Activated naive CD4-positive, alpha-beta T cell treated with anti-CD3 and anti-CD28 coated beads, Interleukin-2, amount 10 ng/mL, durations not matched to agents 7 days and 5 days (primary cell): ENCODE measurements at regions not wholly inside any gene's neighbourhood (a gene's known extent, or its start where the extent isn't known, plus 50 kb on each side); places are given as distances from the start of the nearest gene placed in this dataset.

Experiments
- CTCF ChIA-PET: fragments of 350-600 bp; sonication (Branson Sonifier 250); formaldehyde crosslinking; loops from one replicate; lab custom pipeline; 2021; ENCODE audit warnings: antibody characterized with exemption; lab: Charles Lee
- DNase-seq: peaks from one replicate; pipeline ENCODE4 v3.0.0-alpha.2; 2020
- H3K27ac Mint-ChIP-seq: one replicate; pipeline ENCODE4 v1.8.0; 2021; ENCODE audit warnings: mild to moderate bottlenecking, moderate library complexity, mixed read lengths
- H3K27me3 Mint-ChIP-seq: one replicate; pipeline ENCODE4 v1.8.0; 2021; ENCODE audit warnings: mild to moderate bottlenecking, mixed read lengths
- H3K36me3 Mint-ChIP-seq: one replicate; pipeline ENCODE4 v1.8.0; 2021; ENCODE audit warnings: mixed read lengths
- H3K4me1 Mint-ChIP-seq: one replicate; pipeline ENCODE4 v1.8.0; 2021; ENCODE audit warnings: mixed read lengths
- H3K4me3 Mint-ChIP-seq: one replicate; pipeline ENCODE4 v1.8.0; 2021; ENCODE audit warnings: mild to moderate bottlenecking, moderate library complexity, mixed read lengths
- H3K9me3 Mint-ChIP-seq: one replicate; pipeline ENCODE4 v1.8.0; 2021; ENCODE audit warnings: mixed read lengths

DNA sequence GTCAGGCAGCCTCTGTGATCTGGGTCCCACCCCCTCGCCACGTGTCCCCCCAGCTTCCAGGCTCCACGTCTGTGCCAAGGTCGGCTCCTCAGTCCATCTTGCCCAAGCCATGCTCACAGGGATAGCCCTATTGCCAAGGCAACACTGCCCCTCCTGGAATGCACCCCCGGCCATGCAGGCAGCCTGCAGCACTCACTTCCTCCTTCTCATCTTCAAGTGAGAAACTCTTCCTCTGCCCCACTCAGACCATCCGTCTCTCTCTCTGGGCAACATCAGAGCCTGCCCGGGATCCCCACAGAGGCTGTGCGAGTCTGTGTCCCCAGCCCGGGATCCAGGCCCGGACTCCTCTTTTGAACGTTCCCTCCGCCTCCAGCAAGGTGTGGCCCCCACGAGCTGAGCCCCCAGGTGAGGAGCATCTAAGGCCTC, 852.3 kb downstream of the BRD1 start:
- no peak for DNase-seq
- Mint-ChIP-seq H3K36me3 (no peaks in the 10 kb centered on the region), H3K4me1 (no peaks in the 10 kb centered on the region), H3K9me3 (no peaks in the 10 kb centered on the region), H3K27me3 (peaks cover 3% of the 10 kb centered on the region), H3K4me3 (no peak overlapping the region), H3K27ac (no peak overlapping the region)
- CTCF ChIA-PET: interaction anchor here (0.5 kb wide), 1 partner anchor 30 kb away, joined by 3 read pairs; no protein-coding TSS in a partner anchor

DNA sequence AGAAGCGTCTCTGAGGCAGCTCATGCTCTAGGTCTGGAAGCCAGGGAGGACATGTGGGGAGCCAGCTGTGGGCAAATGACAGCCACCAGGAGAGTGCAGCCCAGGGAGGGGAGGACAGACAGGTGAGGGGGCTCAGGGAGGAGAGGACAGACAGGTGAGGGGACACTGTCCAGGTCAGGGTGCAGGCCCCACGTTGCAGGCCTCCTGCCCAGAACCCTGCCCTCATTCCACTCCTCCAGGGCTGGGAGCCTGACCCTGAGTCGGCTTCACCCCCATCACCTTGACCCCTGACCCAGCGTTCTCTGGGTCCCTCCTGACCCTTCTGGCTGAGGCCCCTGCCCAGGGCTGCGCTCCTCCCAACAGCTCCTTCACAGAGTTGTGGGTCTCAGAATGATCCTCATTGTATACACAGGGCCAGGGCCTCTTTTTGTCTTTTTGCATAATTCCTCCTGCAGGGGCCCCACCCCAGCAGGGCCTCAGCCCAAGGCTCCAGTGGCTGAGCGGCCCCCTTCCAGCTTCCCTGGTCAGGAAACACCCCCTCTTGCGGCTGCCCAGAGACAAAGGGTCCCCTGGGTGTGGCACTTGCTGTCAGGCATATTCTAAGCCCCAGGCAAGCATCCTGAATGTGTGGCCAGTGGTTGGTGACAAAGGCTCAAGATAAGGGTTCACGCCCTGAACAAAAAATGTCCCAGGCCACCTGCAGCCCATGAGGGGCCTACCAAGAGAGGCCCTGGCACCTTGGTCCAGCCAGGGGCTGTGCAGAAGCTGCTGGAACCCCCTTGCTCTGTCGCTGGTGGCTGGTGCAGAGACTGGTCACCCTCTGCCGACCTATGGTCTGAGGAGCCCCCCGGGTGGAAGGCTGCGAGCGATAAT, 853.0 kb downstream of the BRD1 start:
- Mint-ChIP-seq H3K9me3 (no peaks in the 10 kb centered on the region), H3K27me3 (peaks cover 3% of the 10 kb centered on the region)

GRCh38 chr22:48973694-48974041, 854.0 kb downstream of the BRD1 start:
- no peak overlapping the region for H3K27ac Mint-ChIP-seq
- no peaks in the 10 kb centered on the region for H3K36me3 Mint-ChIP-seq
- CTCF ChIA-PET: interaction anchor here (0.5 kb wide), 1 partner anchor 73 kb away, joined by 3 read pairs; no protein-coding TSS in a partner anchor
- no peak for DNase-seq
- H3K4me3 Mint-ChIP-seq: no peak overlapping the region
- H3K27me3 Mint-ChIP-seq: peaks cover 3% of the 10 kb centered on the region
- no peaks in the 10 kb centered on the region for H3K9me3 Mint-ChIP-seq
- H3K4me1 Mint-ChIP-seq: no peaks in the 10 kb centered on the region

More for the DNA sequence above, 853.0 kb downstream of the BRD1 start:
- CTCF ChIA-PET: interaction anchor here (0.5 kb wide), 1 partner anchor 29 kb away, joined by 3 read pairs; no protein-coding TSS in a partner anchor
- Mint-ChIP-seq H3K36me3 (no peaks in the 10 kb centered on the region), H3K4me1 (no peaks in the 10 kb centered on the region), H3K27ac (no peak overlapping the region), H3K4me3 (no peak overlapping the region)
- no peak for DNase-seq

DNA sequence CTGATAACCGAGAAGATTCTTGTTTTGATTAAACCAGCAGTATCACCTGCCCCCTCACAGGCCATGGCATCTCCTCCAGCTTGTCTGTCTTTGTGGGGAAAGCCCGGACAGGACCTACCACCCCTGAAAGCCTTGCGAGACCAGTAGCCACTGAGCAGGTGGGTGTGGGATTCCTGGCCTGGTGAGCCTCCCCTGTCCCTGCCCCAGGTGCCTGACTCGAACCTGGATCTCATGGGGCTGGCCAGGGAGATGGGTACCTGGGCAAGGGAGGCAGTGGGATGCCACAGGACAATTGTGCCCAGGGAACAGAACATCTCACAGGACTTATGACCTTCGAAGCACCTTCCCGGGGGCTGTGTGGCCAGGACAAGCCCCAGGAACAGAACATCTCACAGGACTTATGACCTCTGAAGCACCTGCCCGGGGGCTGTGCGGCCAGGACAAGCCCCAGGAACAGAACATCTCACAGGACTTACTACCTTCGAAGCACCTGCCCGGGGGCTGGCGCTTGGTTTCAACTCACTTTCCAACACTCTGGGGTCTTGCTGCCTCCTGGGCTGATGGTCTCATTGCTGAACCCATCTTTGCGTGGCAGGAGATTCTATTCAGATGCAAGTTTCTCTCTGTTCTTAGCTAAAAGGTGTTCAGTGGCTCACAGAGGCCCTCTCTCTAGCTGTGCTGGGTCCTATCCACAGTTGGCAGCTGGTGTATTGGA, 854.5 kb downstream of the BRD1 start:
- peaks cover 3% of the 10 kb centered on the region for H3K27me3 Mint-ChIP-seq
- no peaks in the 10 kb centered on the region for H3K9me3 Mint-ChIP-seq
- no peak for DNase-seq
- H3K36me3 Mint-ChIP-seq: no peaks in the 10 kb centered on the region
- no peak overlapping the region for H3K27ac Mint-ChIP-seq
- no peak overlapping the region for H3K4me3 Mint-ChIP-seq
- no peaks in the 10 kb centered on the region for H3K4me1 Mint-ChIP-seq
- CTCF ChIA-PET: no interaction called here

DNA sequence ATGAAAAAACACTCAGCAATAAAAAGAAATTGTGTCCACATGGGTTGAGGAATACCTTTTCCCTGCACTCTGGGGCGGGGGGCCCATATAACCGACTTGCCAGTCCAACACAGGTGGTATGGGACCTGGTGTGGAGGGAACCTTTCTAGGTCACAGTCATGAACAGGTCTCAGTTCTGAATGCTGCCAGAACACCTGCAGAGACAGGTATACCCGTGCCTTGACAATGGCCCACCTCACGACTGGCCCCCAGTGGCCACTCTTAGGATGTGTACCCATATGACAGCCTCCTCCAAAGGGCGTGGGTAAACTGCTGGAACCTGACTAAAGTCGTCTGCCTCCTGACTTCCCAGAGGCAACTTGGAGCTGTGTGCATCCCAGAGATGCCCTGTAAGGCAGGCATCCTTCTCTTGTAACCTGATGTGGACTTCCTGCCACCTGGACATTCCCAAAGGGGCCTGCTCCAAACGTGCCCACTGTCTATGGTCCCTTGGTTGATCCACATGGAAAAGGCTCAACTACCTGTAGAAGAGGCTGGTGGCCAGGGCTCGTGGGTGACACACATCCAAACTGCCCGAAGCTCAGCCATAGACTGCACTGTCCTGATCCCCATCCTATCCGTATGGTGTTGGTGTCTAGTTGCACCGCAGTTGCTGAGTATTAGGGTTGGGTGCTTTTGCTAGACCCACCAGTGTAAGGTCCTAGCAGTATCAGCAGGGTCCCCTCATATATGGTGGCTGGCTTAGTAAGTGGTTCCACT, 859.3 kb downstream of the BRD1 start:
- Mint-ChIP-seq H3K36me3 (no peaks in the 10 kb centered on the region), H3K27ac (no peak overlapping the region), H3K4me3 (no peak overlapping the region), H3K4me1 (no peaks in the 10 kb centered on the region), H3K9me3 (no peaks in the 10 kb centered on the region), H3K27me3 (no peaks in the 10 kb centered on the region)
- CTCF ChIA-PET: interaction anchor here (0.7 kb wide), 1 partner anchor 356 kb away, joined by 3 read pairs; no protein-coding TSS in a partner anchor
- DNase-seq: peak; percentile 22

GRCh38 chr22:48963405-48963804, 864.3 kb downstream of the BRD1 start:
- no peaks in the 10 kb centered on the region for H3K9me3 Mint-ChIP-seq

DNA sequence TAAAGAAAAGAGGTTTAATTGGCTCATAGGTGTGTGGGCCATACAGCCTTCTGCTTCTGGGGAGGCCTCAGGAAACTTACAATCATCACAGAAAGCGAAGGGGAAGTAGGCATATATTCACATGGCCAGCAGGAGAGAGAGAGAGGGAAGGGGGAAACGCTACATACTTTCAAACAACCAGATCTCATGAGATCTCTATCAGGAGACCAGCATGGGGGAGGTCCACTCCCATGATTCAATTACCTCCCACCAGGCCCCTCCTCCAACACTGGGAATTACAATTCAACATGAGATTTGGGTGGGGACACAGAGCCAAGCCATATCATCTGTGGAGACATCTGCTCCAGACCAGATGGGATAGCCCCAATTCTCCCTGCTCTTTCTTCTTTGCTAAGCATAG, 866.0 kb downstream of the BRD1 start:
- Mint-ChIP-seq H3K27me3 (peaks cover 3% of the 10 kb centered on the region), H3K36me3 (no peaks in the 10 kb centered on the region), H3K4me1 (no peaks in the 10 kb centered on the region), H3K27ac (no peak overlapping the region), H3K4me3 (no peak overlapping the region), H3K9me3 (peaks cover 4% of the 10 kb centered on the region)
- no peak for DNase-seq
- CTCF ChIA-PET: no interaction called here

More at GRCh38 chr22:48963405-48963804, 864.3 kb downstream of the BRD1 start:
- Mint-ChIP-seq H3K4me1 (no peaks in the 10 kb centered on the region), H3K27me3 (peaks cover 3% of the 10 kb centered on the region), H3K36me3 (no peaks in the 10 kb centered on the region), H3K4me3 (no peak overlapping the region), H3K27ac (no peak overlapping the region)
- DNase-seq: no peak
- CTCF ChIA-PET: no interaction called here

DNA sequence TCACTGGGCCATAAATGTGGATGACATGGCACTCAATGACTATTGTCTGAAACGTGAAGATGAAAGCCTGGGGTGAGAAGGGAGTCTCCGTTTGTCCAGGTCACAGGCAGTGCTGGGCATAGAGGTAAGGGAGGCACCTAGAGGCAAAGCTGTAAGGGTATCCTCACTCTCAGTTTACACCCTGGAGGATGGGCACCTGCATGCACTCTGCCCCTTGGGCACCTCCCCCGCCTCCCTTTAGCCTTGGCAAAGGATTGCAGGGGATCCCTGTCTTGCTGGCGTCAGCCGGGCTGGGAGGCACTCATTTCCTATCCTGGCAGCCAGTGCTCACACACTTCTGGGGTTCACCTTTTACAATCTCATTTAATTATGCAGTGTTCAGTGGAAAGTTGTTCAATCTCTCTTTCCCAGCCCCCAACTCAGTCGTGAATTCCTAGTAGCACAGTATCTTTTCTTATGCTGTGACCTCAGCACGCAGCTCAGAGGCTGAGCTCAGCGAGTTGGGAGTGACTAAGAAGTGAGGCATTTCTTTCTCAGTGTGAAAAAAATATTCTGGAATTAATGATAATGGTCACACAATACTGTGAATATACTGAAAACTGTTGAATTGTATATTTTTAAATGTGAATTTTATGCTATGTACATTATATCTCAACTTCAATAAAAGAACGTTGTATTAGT, 866.6 kb downstream of the BRD1 start:
- DNase-seq: no peak
- H3K9me3 Mint-ChIP-seq: peaks cover 7% of the 10 kb centered on the region
- H3K27me3 Mint-ChIP-seq: peaks cover 3% of the 10 kb centered on the region
- no peaks in the 10 kb centered on the region for H3K36me3 Mint-ChIP-seq
- H3K4me1 Mint-ChIP-seq: no peaks in the 10 kb centered on the region
- CTCF ChIA-PET: no interaction called here
- H3K27ac Mint-ChIP-seq: no peak overlapping the region
- no peak overlapping the region for H3K4me3 Mint-ChIP-seq

DNA sequence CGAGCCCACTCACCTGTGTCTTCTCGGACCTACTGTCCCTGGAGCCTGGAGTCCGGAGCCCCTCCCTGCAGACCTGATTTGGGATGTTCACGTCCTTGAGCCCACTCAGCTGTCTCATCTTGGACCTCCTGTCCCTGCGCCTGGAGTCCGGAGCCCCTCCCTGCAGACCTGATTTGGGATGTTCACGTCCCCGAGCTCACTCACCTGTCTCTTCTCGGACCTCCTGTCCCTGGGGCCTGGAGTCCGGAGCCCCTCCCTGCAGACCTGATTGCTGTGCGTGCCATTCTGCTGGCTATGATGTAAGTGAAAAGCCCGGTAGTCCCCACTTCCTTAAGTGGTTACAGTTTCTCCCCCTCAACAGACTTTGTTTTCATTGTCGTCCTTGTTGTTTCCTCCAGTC, 867.1 kb downstream of the BRD1 start:
- H3K27ac Mint-ChIP-seq: no peak overlapping the region
- CTCF ChIA-PET: no interaction called here
- H3K36me3 Mint-ChIP-seq: no peaks in the 10 kb centered on the region
- no peak for DNase-seq
- H3K4me3 Mint-ChIP-seq: no peak overlapping the region
- peaks cover 3% of the 10 kb centered on the region for H3K27me3 Mint-ChIP-seq
- peaks cover 7% of the 10 kb centered on the region for H3K9me3 Mint-ChIP-seq
- no peaks in the 10 kb centered on the region for H3K4me1 Mint-ChIP-seq

DNA sequence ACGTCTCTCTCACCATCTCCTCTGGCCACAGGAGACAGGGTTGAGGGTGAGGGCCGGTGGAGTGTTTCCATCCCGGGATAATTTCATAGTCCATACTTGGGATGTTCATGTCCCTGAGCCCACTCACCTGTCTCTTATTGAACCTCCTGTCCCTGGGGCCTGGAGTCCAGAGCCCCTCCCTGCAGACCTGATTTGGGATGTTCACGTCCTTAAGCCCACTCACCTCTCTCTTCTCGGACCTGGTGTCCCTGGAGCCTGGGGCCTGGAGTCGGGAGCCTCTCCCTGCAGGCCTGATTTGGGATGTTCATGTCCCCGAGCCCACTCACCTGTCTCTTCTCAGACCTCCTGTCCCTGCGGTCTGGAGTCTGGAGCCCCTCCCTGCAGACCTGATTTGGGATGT, 868.2 kb downstream of the BRD1 start:
- no peaks in the 10 kb centered on the region for H3K36me3 Mint-ChIP-seq

GRCh38 chr22:48957987-48958321, 869.7 kb downstream of the BRD1 start:
- CTCF ChIA-PET: no interaction called here
- H3K4me3 Mint-ChIP-seq: no peak overlapping the region
- no peak overlapping the region for H3K27ac Mint-ChIP-seq
- H3K27me3 Mint-ChIP-seq: peaks cover 3% of the 10 kb centered on the region
- H3K9me3 Mint-ChIP-seq: peaks cover 7% of the 10 kb centered on the region
- DNase-seq: peak; percentile 14
- H3K4me1 Mint-ChIP-seq: no peaks in the 10 kb centered on the region
- no peaks in the 10 kb centered on the region for H3K36me3 Mint-ChIP-seq

More for the DNA sequence above, 868.2 kb downstream of the BRD1 start:
- Mint-ChIP-seq H3K9me3 (peaks cover 7% of the 10 kb centered on the region), H3K4me3 (no peak overlapping the region), H3K4me1 (no peaks in the 10 kb centered on the region), H3K27ac (no peak overlapping the region), H3K27me3 (peaks cover 3% of the 10 kb centered on the region)
- peak; percentile 8 for DNase-seq
- CTCF ChIA-PET: no interaction called here

DNA sequence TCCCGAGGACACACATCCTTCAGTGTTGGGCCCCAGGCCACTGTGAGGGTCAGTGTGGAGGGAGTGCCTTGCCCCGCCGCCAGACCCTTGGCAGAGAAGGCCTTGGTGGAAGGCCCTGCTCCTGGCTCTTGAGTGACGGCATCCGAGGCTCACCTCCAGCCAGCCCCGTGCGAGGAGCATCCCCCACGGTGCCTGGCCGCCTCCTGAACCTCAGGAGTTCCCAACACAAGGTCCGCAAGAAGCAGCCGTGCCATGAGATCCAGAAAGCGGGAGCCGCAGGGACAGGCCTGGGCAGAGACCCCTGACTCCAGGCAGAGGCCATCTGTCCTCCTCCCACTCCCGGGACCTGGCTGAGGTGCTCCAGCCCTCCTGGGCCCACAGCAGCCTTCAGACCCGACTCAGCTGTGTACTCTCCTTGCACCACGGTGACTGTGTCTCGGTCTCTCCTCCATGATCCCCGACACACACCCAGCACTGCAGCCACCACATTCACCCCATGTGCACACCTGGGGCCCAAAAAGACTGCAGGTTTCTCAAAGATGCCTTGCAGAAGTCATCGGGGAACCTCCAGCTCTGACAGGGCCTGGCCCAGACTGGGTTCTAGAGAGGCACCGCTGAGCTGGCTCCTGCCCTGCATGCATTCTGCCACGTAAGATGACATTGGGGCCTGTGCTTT, 870.2 kb downstream of the BRD1 start:
- H3K4me3 Mint-ChIP-seq: no peak overlapping the region
- no peaks in the 10 kb centered on the region for H3K36me3 Mint-ChIP-seq
- H3K27me3 Mint-ChIP-seq: peaks cover 3% of the 10 kb centered on the region
- no peaks in the 10 kb centered on the region for H3K4me1 Mint-ChIP-seq
- CTCF ChIA-PET: no interaction called here
- H3K9me3 Mint-ChIP-seq: peaks cover 7% of the 10 kb centered on the region
- no peak overlapping the region for H3K27ac Mint-ChIP-seq
- DNase-seq: peak; percentile 14
